ENCODE measurements at regions not wholly inside any gene's neighbourhood (a gene's known extent, or its start where the extent isn't known, plus 50 kb on each side); places are given as distances from the start of the nearest gene placed in this dataset.

GRCh38 chr3:126292318-126293070, 64.7 kb downstream of the KLF15 start:
- peaks cover 12 to 23% (median 16%) of the 10 kb centered on the region in 11 experiments; a peak in 21 of 22 replicates for H3K27me3 ChIP-seq
- H3K4me3 ChIP-seq = no peak overlapping the region
- peaks cover 4 to 41% (median 29%) of the 10 kb centered on the region in 10 experiments for H3K4me1 ChIP-seq
- H3K4me2 ChIP-seq = 0 out of 22 replicates have a peak overlapping the region, but pooled peaks of 1 of the 11 experiments have one; percentile 66
- no peak for TF ChIP-seq Cebpa-rat (IDR thresholded peaks at IDR 0.05)
- H3K27ac ChIP-seq = no peak overlapping the region
- no peaks in the 10 kb centered on the region for H3K9me3 ChIP-seq (replicated peaks in 1 of 11)
- H4K20me1 ChIP-seq = no peaks in the 10 kb centered on the region
- H3K9ac ChIP-seq = no peak overlapping the region
- no peaks in the 10 kb centered on the region for H3K36me3 ChIP-seq

- Histone ChIP-seq H3K4me3 (no peak overlapping the region), H4K20me1 (no peaks in the 10 kb centered on the region), H3K36me3 (no peaks in the 10 kb centered on the region), H3K27me3 (peaks cover 15 to 26% (median 18%) of the 10 kb centered on the region in 11 experiments; a peak in 21 of 22 replicates), H3K4me1 (peaks cover 12 to 51% (median 39%) of the 10 kb centered on the region in 10 experiments), H3K4me2 (peak overlapping the region in 9 of 11 experiments; percentile 6 to 66 (median 54); a peak in 15 of 22 replicates), H3K27ac (no peak overlapping the region), H3K9me3 (replicated peaks in 1 of 11) (no peaks in the 10 kb centered on the region), H3K9ac (no peak overlapping the region)
- TF ChIP-seq Cebpa-rat (IDR thresholded peaks at IDR 0.05) = no peak
Observed at GRCh38 chr3:126291537-126291936, 65.7 kb downstream of the KLF15 start.

GRCh38 chr3:126291061-126291460, 66.1 kb downstream of the KLF15 start:
- Histone ChIP-seq H3K4me2 (peak overlapping the region in 9 of 11 experiments; percentile 6 to 66 (median 54); a peak in 17 of 22 replicates), H3K4me1 (peaks cover 12 to 48% (median 39%) of the 10 kb centered on the region in 10 experiments), H3K27me3 (peaks cover 15 to 26% (median 18%) of the 10 kb centered on the region in 11 experiments; a peak in 21 of 22 replicates), H3K9ac (no peak overlapping the region), H3K4me3 (no peak overlapping the region), H4K20me1 (no peaks in the 10 kb centered on the region), H3K9me3 (replicated peaks in 1 of 11) (no peaks in the 10 kb centered on the region), H3K27ac (no peak overlapping the region), H3K36me3 (no peaks in the 10 kb centered on the region)
- TF ChIP-seq Cebpa-rat (IDR thresholded peaks at IDR 0.05) = no peak

- Histone ChIP-seq H3K4me3 (no peak overlapping the region), H4K20me1 (no peaks in the 10 kb centered on the region), H3K36me3 (no peaks in the 10 kb centered on the region), H3K27ac (no peak overlapping the region), H3K4me1 (peaks cover 12 to 42% (median 35%) of the 10 kb centered on the region in 10 experiments), H3K9me3 (replicated peaks in 1 of 11) (no peaks in the 10 kb centered on the region), H3K9ac (no peak overlapping the region), H3K4me2 (peak overlapping the region in 8 of 11 experiments; percentile 6 to 66 (median 54); a peak in 14 of 22 replicates), H3K27me3 (peaks cover 15 to 26% (median 18%) of the 10 kb centered on the region in 11 experiments; a peak in 21 of 22 replicates)
- TF ChIP-seq Cebpa-rat (IDR thresholded peaks at IDR 0.05) = no peak
Observed at GRCh38 chr3:126290325-126290724, 66.9 kb downstream of the KLF15 start.

- peaks cover 15 to 26% (median 18%) of the 10 kb centered on the region in 11 experiments; a peak in 21 of 22 replicates for H3K27me3 ChIP-seq
- H3K9me3 ChIP-seq (replicated peaks in 1 of 11) = no peaks in the 10 kb centered on the region
- H3K9ac ChIP-seq = no peak overlapping the region
- no peak for TF ChIP-seq Cebpa-rat (IDR thresholded peaks at IDR 0.05)
- no peaks in the 10 kb centered on the region for H3K36me3 ChIP-seq
- no peak overlapping the region for H3K4me2 ChIP-seq
- no peak overlapping the region for H3K4me3 ChIP-seq
- H3K4me1 ChIP-seq = peaks cover 12 to 42% (median 36%) of the 10 kb centered on the region in 10 experiments
- H3K27ac ChIP-seq = no peak overlapping the region
- H4K20me1 ChIP-seq = no peaks in the 10 kb centered on the region
Observed at GRCh38 chr3:126289096-126289495, 68.1 kb downstream of the KLF15 start.

GRCh38 chr3:126288314-126288713, 68.9 kb downstream of the KLF15 start:
- Histone ChIP-seq H3K4me1 (peaks cover 11 to 42% (median 33%) of the 10 kb centered on the region in 10 experiments; a peak in 19 of 20 replicates), H3K9me3 (replicated peaks in 1 of 11) (no peaks in the 10 kb centered on the region), H3K9ac (no peak overlapping the region), H3K4me2 (peak overlapping the region in 5 of 11 experiments; percentile 74 to 89 (median 88); a peak in 3 of 22 replicates), H3K27ac (no peak overlapping the region), H3K27me3 (peaks cover 15 to 26% (median 18%) of the 10 kb centered on the region in 11 experiments; a peak in 21 of 22 replicates), H3K4me3 (no peak overlapping the region), H3K36me3 (no peaks in the 10 kb centered on the region), H4K20me1 (no peaks in the 10 kb centered on the region)
- TF ChIP-seq Cebpa-rat (IDR thresholded peaks at IDR 0.05) = no peak

- H3K4me1 ChIP-seq = peaks cover 10 to 42% (median 32%) of the 10 kb centered on the region in 10 experiments; a peak in 18 of 20 replicates
- peak overlapping the region in 10 of 11 experiments; percentile 8 to 69 (median 34); a peak in 14 of 22 replicates for H3K9ac ChIP-seq
- no peak for TF ChIP-seq Cebpa-rat (IDR thresholded peaks at IDR 0.05)
- no peaks in the 10 kb centered on the region for H4K20me1 ChIP-seq
- peak overlapping the region; percentile 74 to 92 (median 86) for H3K4me2 ChIP-seq
- H3K27ac ChIP-seq = peak overlapping the region in 2 of 11 experiments; percentile 21 to 25; a peak in 1 of 22 replicates
- peaks cover 15 to 26% (median 18%) of the 10 kb centered on the region in 11 experiments; a peak in 21 of 22 replicates for H3K27me3 ChIP-seq
- peaks cover 0 to 3% (median 0%) of the 10 kb centered on the region in 11 experiments; a peak in 1 of 22 replicates for H3K9me3 ChIP-seq (replicated peaks in 1 of 11)
- H3K4me3 ChIP-seq = peak overlapping the region in 9 of 10 experiments; percentile 7 to 57 (median 40); a peak in 14 of 20 replicates
- no peaks in the 10 kb centered on the region for H3K36me3 ChIP-seq
Observed at GRCh38 chr3:126287536-126288241, 69.5 kb downstream of the KLF15 start.

GRCh38 chr3:126287171-126287535, 70.1 kb downstream of the KLF15 start:
- Histone ChIP-seq H3K9ac (peak overlapping the region in 10 of 11 experiments; percentile 8 to 69 (median 34); a peak in 14 of 22 replicates), H3K36me3 (no peaks in the 10 kb centered on the region), H3K27ac (peak overlapping the region in 2 of 11 experiments; percentile 21 to 25; a peak in 1 of 22 replicates), H3K9me3 (replicated peaks in 1 of 11) (peaks cover 0 to 6% (median 0%) of the 10 kb centered on the region in 11 experiments; a peak in 1 of 22 replicates), H3K4me1 (peaks cover 10 to 42% (median 32%) of the 10 kb centered on the region in 10 experiments; a peak in 18 of 20 replicates), H3K4me3 (peak overlapping the region in 9 of 10 experiments; percentile 7 to 57 (median 40); a peak in 14 of 20 replicates), H3K27me3 (peaks cover 15 to 26% (median 18%) of the 10 kb centered on the region in 11 experiments; a peak in 21 of 22 replicates), H4K20me1 (no peaks in the 10 kb centered on the region), H3K4me2 (peak overlapping the region; percentile 74 to 92 (median 86))
- TF ChIP-seq Cebpa-rat (IDR thresholded peaks at IDR 0.05) = no peak
